NCI-H2196 treated with DMSO at 0.1 percent for 48 hours (cell line): ENCODE measurements at regions not wholly inside any gene's neighbourhood (a gene's known extent, or its start where the extent isn't known, plus 50 kb on each side); places are given as distances from the start of the nearest gene placed in this dataset.
"Not testable (repeated sequence)": the region's sequence is repeated elsewhere in the genome, so short reads cannot be mapped to it uniquely, and the experiment has no call there.

Experiments used
- DNase-seq: peaks from one replicate; lab custom pipeline; 2025; ENCODE audit not compliant: unreplicated experiment; lab: John Stamatoyannopoulos, UW

- DNase-seq, result no peak
These were observed 323.3 kb downstream of the CRPPA start for GRCh38 chr7:16098058-16098457.

- no peak for DNase-seq
These were observed 326.0 kb downstream of the CRPPA start for GRCh38 chr7:16095171-16095950.

DNA sequence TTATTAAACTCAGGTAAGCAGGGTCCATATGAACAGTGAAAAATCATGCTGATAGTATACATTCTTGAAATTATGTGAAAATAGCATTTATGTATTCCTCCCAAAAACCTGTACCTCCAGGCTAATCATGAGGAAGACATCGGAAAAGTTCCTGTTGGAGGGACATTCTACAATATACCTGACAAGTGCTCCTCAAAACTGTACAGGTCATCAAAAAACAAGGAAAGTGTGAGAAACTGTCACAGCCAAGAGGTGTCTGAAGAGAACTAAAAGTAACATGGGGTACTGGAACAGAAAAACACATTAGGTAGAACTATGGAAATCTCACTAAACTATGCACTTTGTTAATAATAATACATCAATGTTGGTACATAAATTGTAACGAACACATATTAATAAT lies 326.7 kb downstream of the CRPPA start:
- DNase-seq, result no peak

- DNase-seq, result no peak
These were observed 328.6 kb downstream of the CRPPA start for GRCh38 chr7:16092711-16093110.

GRCh38 chr7:16091701-16092310 lies 329.5 kb downstream of the CRPPA start:
- no peak for DNase-seq

DNA sequence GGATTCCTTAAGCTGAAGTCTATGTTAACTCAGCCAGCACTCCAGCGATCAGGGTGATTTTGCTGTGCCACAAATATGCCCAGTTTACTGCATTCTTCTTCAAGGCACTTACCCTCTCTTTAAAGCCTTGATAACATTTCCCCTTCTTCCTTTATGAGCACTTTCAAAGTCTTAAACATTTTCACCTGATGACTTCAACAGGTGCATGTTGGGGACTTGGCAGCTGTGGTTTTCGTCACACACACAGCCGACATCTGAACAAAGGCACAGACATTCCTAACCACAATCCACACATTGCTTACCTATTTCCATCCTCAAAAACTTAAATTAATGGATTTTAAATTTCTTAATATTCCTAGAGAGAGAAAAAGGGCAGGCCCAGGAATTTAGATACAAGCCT lies 331.5 kb downstream of the CRPPA start:
- no peak for DNase-seq

GRCh38 chr7:16089191-16089590 lies 332.1 kb downstream of the CRPPA start:
- DNase-seq, result no peak

GRCh38 chr7:16086743-16087142 lies 334.6 kb downstream of the CRPPA start:
- DNase-seq, result no peak

DNA sequence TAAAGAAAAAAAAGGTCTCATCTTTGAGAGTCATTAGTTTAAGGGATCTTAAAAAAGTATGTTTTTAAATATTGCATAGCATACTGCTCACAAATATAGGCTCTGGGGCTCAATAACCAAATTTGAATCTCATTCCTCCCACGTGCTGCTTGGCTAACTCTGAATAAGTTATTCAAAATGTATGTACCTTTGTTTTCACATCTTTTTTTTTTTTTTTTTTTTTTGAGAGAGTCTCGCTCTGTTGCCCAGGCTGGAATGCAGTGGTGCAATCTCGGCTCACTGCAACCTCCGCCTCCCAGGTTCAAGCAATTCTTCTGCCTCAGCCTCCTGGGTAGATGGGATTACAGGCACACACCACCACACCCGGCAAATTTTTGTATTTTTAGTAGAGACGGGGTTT lies 335.6 kb downstream of the CRPPA start:
- not testable (repeated sequence) for DNase-seq

GRCh38 chr7:16084875-16085274 lies 336.5 kb downstream of the CRPPA start:
- no peak for DNase-seq

GRCh38 chr7:16084370-16084769 lies 337.0 kb downstream of the CRPPA start:
- no peak for DNase-seq

GRCh38 chr7:16083931-16084330 lies 337.4 kb downstream of the CRPPA start:
- no peak for DNase-seq

DNA sequence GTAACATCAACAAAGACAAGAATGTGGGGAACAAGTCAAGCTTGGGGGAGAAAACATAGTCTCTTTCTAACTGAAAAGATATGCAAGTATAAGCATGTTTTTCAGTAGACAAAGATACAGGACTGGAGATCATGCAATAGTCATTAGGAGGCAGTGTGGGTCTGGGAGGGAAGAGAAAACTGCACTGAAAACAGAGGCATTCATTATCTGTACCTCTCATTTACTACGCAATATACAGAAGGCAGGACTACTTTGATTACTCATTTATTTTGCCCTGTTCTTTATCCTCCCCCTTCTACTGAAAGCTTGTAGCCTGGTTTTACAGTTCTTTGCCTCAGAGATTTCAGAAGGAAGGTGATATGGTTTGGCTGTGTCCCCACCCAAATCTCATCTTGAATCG lies 341.2 kb downstream of the CRPPA start:
- no peak for DNase-seq

DNA sequence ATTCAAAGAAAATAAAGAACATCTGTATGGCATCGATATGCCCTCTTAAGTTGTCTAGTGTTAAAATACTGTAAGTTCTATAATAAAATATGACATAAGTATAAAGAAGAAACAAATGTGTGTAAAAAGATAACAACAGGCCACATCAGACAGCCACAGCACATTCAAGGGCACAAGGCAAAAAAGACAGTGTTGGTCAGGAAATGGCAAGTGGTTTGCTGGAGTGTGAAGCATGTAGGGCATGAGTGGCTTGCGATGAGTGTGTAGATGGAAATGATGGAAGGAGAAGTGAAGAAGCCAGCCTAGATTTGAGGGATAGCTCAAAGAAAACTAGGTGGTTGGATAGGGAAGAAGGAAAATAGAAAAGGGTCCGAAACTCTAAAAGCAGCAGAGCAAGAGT lies 341.6 kb downstream of the CRPPA start:
- no peak for DNase-seq

- peak; percentile 36 for DNase-seq
These were observed 343.0 kb downstream of the CRPPA start for GRCh38 chr7:16078076-16078952.

DNA sequence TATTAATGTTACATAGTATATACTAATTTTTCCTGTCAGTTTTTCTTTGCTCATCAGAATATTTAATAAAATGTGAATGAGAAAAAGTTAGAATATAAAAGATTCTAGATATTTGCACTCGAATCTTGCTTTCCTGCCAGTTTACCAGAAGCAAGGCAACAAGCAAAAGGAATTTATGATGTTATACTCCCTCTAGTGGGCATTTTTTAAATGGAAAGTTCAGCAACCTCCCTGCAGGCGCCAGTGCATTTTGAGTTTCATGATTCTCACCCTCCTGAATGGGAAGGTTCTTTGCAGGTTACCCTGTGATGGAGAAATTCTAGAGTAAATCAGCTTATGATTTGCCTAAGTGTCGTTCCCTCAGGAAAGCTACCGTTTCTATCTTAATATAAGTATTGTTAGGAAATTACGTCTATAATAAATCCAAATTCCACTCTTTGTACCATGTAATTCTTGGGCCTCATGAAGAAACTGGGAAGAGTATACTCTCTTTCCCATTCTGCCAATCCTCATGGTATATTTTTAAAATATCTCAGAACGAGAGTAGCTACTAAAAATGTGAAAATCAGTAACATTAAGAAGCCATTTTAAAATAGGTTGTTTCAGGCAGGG lies 350.0 kb downstream of the CRPPA start:
- peak; percentile 52 for DNase-seq

GRCh38 chr7:16070806-16071205 lies 350.5 kb downstream of the CRPPA start:
- no peak for DNase-seq

DNA sequence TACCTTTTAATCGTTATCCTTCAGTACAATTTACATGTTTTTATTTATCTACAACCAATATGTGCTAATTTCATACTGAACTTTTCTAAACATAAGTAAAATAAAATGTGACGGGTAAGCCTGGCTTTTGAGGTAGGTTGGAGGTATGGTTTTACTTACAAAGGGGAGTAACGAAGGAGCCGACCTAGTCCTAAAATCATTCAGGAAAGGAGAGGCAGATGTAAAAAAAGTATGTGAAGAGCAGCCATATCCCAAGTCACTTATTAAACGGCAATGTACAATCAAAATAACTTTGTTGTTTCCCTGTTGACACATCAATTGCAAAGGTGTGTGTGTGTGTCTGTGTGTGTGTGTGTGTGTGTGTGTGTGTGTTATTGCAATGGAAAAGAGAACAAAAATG lies 351.3 kb downstream of the CRPPA start:
- DNase-seq, result no peak

DNA sequence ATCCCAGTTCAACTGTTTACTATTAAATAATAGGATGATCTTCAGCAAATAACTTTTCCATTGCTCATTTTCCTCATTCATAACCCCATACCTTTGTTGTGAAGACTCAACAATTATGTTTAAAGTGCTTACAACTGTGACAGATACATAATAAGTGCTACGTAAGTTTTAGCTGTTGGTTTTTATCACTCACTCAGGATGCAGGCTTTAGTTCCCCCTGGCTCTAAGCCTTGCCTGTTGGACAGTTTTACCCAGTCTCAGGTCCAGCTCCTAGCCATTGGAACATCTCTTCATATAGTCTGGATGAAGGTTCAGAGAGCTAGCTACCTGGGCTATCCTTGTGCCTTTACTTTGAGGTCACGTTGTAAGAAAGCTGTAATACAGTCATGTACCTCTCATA lies 353.2 kb downstream of the CRPPA start:
- DNase-seq, result no peak

GRCh38 chr7:16067711-16068110 lies 353.6 kb downstream of the CRPPA start:
- DNase-seq, result no peak

DNA sequence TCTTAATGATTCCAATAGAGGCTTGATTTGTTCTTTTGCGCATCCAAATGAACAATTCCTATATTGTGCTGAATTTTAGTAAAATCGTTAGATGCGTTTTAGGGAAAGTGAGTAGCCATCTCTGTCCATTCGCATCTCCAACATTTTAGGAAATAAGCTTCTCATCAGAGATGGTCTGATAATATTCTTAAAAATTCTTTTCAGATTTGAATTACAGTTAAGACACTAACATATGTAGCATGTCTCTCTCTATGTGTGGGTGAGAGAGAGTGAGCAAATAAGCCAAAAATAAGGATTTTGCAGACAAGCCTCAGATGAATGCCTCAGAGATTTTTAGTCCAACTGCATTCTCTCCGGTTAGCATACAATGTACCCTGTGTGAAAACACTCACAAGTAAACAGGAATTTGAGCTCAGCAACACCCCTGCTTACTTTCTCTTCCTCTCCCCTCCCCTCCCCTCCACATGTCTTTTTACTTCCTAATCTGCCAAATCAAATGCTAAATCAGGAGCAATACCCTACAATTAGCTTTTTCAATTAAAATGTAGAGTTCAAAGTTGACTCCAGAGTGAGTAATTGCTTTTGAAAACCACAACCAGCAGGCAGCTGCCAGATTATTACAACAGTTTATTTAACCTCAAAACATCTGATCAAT lies 354.4 kb downstream of the CRPPA start:
- DNase-seq, result no peak
